Tibial nerve (tissue), 3 donors: ENCODE measurements at regions not wholly inside any gene's neighbourhood (a gene's known extent, or its start where the extent isn't known, plus 50 kb on each side); places are given as distances from the start of the nearest gene placed in this dataset.

Experiments
- POLR2A ChIP-seq, 2 donors: fragments of 450-650 bp; IDR thresholded peaks; one replicate each; pipeline ENCODE4 v1.6.1; 2017; ENCODE audit warnings: antibody characterized with exemption in 2 of 2, mild to moderate bottlenecking in 2 of 2, moderate library complexity in 2 of 2
- TF ChIP-seq, protein P1 (sequence below), 5 experiments: fragments of 200-600 bp in 3 of 5; fragments of 450-650 bp in 2 of 5; sonication (generic) in 3 of 5; IDR thresholded peaks; one replicate each; pipeline ENCODE4 v1.5.1; 2016 to 2019; ENCODE audit warnings: antibody characterized with exemption in 5 of 5, mild to moderate bottlenecking in 3 of 5, moderate library complexity in 2 of 5

DNA sequence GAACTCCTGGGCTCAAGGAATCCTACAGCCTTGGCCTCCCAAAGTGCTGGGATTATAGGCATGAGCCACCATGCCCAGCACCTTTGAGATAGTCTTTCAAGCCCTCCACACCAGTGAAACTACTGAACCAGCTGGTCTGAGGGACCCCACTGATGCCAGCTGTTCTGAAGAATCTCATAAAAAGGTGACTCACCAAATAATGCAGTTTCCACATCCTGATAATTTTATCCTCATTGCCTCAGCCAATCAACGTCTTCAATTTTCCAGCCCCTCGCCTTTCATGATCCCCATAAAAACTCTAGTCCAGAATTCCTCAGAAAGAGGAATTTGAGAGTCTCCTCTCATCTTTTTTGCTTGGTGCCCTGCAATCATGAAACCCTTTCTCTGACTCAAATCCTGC, 1691.6 kb upstream of the LRRTM3 start:
- no peak for TF ChIP-seq POLR2A (IDR thresholded peaks at IDR 0.05)
- TF ChIP-seq, protein P1, sequence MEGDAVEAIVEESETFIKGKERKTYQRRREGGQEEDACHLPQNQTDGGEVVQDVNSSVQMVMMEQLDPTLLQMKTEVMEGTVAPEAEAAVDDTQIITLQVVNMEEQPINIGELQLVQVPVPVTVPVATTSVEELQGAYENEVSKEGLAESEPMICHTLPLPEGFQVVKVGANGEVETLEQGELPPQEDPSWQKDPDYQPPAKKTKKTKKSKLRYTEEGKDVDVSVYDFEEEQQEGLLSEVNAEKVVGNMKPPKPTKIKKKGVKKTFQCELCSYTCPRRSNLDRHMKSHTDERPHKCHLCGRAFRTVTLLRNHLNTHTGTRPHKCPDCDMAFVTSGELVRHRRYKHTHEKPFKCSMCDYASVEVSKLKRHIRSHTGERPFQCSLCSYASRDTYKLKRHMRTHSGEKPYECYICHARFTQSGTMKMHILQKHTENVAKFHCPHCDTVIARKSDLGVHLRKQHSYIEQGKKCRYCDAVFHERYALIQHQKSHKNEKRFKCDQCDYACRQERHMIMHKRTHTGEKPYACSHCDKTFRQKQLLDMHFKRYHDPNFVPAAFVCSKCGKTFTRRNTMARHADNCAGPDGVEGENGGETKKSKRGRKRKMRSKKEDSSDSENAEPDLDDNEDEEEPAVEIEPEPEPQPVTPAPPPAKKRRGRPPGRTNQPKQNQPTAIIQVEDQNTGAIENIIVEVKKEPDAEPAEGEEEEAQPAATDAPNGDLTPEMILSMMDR (IDR thresholded peaks at IDR 0.05): no peak
